NCI-H2081 (cell line): ENCODE measurements at regions not wholly inside any gene's neighbourhood (a gene's known extent, or its start where the extent isn't known, plus 50 kb on each side); places are given as distances from the start of the nearest gene placed in this dataset.

Experiments
- DNase-seq, 2 experiments: peaks; one replicate each; lab custom pipeline; 2025; lab: John Stamatoyannopoulos, UW

DNA sequence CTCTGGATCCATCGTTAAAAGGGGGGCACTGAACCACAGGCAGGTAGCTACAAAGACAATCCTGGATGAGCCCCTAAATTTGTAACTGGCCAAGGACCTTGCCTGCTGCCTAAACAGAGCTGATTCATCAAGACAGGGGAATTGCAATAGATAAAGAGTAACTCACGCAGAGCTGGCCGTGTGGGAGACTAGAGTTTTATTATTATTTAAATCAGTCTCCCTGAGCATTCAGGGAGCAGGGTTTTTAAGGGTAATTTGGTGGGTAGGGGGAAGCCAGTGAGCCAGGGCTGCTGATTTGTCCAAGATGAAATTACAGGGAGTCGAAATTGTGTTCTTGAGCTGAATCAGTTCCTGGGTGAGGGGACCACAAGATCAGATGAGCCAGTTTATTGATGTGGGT lies 885.1 kb upstream of the CADM2 start:
- DNase-seq, result no peak

DNA sequence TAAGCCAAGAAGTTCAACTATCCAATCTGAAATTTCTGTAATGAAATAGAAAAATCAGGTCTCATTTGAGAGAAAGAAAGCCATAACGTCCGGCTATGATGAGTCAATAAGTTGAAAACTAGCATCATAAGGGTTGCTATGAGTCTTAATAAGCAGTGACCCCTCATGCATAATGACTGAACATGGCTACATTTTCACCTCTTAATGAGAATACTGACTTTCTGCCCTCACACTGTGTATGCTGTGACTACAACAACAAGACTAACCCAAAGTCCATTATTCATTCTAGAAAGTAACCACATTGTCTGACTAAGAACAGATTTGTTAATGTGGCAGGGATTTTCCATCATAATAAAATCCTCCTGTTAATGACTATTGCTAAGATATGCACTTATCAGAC lies 884.0 kb upstream of the CADM2 start:
- DNase-seq, result no peak

DNA sequence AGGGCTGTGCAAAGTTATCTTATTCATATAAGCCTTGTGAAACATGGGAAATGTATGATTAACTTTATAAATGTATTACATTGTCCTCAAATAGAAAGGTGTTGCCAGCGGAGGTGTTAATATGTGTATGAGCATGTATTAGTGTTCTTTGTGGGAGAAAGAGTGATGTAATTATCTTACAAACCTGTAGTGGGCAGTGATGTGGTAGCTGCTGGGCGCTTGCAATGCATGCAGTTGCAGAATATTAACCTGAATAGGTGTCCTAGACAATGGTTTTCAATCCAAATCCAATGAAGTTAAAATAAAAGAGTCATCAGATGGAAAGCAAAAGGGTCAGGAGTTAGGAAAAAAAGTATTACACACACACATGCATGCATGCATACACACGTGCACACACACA lies 881.3 kb upstream of the CADM2 start:
- DNase-seq, result peak in 1 of 2 experiments; percentile 13

DNA sequence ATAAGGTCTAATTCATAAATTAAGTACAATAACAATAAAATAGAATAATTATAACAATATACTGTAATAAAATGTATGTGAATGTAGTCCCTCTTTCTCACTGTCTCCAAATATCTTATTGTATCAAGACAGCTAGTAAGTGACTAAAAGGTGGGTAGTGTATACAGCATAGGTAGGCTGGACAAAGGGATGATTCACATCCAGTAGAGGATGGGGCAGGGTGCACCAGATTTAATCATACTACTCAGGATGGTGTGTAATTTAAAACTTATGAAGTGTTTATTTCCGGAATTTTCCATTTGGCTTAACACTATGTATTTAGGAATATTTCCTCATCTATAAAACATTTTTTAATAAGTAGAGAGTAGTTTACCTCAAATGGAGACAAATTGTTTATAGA lies 876.1 kb upstream of the CADM2 start:
- DNase-seq, result no peak

DNA sequence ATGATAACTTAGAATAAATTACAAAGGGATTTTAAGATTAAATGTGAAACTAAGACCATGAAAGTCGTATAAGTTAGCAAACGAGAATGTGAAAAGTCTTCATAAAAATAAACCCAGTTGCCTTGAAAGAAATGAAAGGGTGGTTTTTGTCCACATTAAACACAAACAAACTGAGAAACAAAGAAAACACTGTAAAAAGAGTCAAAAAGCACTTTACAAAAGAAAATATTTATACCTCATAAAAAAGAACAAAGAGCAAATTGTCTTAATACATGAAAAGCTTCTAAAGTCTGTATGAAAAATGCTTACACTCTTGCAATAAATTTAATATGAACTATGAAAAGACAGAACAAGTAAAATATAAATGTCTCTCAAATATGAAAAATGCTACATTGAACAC lies 865.9 kb upstream of the CADM2 start:
- DNase-seq, result no peak

DNA sequence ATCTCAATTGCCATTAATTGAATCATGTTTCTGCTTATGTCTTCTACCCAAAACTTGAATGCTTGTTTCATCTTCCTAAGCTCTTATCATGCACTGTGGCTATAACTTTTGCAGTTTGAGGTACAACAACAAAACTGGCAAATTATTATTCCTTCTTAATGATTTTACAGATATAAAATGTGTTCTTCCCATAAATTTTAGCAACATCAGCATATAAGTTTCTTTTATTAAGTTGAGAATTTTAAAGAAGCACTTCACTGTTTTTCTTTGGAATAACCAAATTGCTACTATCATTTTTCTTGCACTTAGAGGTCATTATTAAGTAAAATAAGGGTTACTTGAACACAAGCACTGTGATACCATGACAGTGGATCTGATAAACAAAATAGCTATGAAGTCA lies 862.6 kb upstream of the CADM2 start:
- no peak for DNase-seq

DNA sequence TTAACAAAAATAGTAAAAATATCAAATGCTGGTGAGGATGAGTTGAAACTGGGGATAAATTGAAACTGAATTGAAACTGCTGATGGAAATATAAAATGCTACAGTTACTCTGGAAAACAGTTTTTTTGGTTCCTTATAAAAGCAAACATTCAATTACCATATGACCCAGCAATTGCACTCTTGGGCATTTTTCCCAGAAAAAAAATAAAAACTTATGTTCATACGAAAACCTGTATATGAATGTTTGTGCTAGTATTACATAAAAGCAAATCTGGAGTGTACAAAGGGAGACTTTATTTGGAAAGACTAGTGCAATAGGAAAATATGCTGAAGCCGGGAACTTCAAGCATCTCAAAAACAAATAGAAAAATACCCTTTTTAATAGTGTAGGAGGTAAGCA lies 857.9 kb upstream of the CADM2 start:
- DNase-seq, result no peak

DNA sequence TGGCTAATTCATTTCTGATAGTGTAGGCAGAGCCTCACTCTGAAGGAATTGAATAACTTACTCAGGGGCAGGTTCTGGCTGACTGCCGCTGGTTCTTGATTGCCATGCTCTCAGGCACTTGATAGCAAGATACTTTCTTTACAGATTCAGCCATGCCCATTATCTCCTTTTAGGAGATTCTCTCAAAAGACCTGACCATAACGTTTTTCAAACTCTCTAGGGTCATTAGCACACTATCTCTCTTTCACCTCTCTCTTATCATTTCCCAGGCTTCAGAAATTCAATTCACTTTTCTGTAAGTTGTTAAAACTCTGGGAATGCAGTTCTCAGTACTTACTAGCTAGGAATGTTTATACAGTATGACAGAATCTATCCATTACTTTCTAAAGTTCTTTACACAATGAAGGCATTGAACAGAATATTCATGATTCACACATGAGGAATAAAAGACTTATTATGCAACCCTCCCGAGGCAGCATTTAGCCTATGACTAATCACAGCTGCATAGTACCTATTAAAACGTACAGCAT lies 850.3 kb upstream of the CADM2 start:
- DNase-seq, result no peak

DNA sequence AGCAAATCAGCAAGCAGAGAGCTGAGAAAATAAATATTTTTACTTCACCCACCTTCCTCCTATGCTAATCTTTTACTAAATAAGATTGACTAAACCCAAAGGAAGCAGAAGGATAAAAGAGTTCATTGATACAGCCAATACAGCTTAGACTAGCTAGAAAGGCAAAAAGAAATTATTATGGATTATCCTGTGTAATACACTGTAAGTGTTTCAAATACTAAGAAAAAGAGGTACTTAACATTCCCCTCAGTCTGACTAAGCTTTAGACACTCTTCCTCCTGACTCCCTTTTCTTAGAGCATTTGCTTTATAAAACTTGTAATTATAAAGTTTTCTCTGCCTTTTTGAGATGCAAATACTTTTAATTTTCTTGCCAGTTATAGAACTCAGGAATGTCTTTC lies 848.9 kb upstream of the CADM2 start:
- no peak for DNase-seq

DNA sequence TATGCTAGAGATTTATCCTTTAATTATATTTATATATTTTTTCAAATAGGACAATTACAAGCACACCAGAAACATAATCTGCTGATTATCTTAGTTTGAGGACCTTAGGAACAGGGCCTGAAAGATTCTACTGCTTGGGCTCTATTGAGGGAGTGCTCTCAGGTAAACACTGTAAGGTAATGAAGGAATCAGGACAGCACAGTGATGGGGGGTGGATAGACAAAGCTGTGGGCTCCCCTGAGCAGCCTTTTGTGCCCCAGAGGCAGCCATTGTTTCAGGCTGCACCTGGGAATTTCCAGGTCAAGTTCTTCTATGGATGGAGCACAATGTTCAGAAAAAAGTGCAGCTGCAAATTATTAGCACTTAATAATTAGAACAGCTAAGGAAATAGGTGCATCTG lies 848.0 kb upstream of the CADM2 start:
- DNase-seq, result no peak

DNA sequence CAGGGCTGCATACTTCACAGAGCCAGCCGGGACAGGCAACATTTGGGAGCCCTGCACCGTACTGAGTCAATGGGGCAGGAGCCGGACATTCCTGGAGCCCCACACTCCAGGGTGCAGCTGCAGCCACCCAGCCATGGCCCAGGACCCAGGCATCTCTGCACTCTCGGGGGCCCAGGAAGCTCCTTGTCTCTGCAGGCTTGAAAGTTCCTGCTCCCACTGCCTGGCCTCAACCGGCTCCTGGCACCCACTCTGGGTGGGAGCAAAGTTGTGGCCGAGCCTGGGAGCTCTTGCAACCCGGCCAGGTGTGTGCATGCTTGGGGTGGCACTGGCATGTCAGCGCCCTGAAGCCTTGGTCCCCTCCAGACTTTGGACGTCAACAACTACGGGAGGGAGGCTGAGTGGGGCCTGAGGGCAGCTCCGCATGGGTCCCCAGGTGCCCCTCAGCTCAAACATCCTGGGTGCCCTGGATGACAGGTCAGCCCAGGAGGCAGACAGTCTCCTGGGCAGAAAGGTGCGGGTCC lies 833.5 kb upstream of the CADM2 start:
- DNase-seq, result no peak

DNA sequence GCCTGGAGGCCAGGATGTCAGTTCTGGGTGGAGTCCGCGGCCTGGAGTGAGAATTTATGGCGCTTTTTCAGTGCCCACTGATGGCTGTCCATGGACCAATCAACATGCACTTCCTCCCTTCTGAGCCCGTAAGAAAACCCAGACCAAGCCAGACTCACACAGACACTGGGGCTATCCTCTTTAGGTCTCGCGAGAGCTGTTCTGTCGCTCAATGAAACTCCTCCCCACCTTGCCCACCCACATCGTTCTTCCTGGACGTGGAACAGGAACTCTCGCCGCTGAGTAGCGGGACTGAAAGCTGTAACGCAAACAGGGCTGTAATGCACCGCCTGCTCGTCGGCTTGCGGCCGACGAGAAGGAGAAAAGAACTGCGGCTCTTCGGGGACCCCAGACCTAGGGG lies 833.0 kb upstream of the CADM2 start:
- no peak for DNase-seq

DNA sequence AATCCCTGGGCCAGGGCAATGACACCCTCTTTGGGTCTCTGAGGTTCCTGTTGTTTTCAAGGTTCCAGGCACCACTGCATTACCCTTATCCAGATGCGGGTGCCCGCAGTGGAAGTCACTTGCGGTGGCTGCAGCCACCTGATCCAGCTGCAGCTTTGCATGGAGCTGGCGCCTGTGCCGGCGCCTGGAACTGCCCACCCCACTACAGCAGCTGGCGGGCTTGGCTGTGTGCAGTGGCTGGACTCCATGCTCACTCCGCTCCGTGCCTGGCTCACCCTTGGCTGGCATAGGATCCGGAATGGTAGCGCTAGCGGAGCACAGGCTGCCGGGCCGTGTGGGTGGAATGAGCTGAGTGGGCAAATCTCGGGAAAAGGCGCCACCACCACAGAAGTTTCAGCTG lies 832.6 kb upstream of the CADM2 start:
- DNase-seq, result no peak

DNA sequence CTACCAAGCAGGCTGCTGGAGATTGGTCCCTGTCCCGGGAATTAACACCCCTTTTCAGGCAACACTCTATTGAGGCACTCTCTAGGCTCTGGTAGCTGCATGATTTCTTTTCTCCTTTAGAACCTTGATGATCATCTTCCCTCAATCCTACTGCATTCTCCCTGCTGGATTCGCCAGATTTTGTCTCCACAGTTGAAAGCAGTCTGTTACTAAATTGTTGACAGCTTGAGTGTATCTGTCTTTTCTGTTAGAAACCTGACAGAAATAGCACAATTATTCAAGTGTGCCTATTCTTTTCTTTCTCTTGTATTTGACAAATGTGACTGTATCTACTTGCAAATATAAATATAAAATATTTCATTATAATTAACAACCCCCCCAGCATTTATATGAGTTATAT lies 830.8 kb upstream of the CADM2 start:
- no peak for DNase-seq

DNA sequence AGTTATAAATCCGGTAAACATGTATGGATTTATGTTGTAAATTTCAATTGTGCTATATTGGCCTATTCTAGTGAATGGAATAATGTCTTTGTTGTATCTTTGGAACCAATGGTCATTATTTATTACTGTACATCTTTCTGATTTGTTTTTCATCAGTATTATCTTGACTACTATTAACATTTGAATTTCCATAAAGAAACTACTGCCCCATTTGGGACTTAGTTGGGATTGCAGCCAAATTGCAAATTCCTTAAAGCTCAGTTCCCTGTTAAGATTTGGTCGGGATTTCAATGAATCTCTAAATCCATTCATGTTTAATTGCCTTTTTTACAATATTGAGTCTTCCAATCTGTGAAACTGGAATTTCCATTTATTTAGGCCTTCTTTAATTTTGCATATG lies 822.4 kb upstream of the CADM2 start:
- DNase-seq, result no peak

DNA sequence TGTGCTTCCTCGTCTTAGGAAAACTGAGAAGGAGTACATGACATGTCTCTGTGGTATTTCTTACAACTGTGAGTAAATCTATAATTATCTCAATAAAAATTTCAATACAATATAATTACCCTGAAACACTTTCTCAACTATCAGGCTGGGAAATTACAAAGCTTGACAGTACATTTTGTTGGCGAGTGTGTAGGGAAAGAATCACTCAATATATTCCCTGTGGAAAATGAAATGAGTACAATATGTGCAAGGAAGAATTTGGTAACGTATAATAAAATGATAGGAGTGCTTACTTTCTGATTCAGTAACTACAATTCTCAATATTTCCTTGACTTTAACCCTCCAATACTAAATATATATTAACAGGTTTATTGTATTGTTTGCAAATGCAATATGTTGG lies 818.2 kb upstream of the CADM2 start:
- DNase-seq, result no peak

DNA sequence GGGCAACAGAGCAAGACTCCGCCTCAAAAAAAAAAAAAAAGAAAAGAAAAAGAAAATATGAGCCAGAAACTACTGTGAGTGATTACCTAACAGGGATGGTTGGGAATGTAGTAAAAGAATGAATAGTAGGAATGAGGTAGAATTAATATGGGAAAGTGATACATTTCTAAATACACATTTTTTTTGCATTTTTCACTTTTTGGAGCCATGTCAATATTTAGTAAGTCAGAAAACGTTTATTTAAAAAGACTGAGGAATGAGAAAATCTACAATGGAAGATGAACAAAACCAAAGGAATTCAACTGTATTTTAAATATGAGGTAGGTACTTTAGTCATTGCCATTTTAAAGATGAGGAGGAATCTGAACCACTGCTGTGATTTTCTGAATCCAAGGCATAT lies 817.2 kb upstream of the CADM2 start:
- no peak for DNase-seq

DNA sequence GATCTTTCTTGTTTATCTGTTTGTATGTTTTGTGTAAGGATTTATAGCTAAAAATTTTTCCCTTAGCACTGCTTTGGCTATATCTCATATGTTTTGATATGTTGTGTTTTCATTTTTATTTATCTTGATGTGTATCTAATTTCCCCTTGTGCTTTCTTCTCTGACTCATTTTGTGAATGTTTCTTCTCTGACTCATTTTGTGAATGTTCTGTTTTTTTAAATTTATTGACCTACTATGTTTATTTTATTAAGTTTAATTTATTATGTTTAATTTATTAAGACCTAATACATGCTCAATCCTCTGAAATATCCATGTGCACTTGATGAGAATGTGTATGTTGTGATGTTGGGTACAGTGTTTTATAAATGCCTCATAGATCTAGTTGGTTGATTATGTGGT lies 793.5 kb upstream of the CADM2 start:
- DNase-seq, result no peak

DNA sequence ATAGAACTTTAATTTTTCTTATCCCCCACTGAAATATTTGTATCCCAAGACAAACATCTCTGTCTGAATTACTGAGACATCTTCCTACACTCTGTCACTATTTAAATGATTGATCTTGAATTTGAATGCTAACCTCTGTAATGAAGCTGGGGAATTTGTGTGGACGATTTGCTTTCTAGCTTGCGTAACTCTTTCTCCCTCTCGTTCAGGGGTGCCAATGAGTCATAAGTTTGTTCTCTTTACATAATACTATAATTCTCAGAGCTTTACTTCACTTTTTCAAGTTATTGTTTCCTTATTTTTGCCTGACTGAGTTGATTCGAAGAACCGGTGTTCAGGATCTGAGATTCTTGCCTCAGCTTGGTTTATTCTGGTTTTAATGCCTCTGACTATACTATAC lies 783.3 kb upstream of the CADM2 start:
- DNase-seq, result no peak

DNA sequence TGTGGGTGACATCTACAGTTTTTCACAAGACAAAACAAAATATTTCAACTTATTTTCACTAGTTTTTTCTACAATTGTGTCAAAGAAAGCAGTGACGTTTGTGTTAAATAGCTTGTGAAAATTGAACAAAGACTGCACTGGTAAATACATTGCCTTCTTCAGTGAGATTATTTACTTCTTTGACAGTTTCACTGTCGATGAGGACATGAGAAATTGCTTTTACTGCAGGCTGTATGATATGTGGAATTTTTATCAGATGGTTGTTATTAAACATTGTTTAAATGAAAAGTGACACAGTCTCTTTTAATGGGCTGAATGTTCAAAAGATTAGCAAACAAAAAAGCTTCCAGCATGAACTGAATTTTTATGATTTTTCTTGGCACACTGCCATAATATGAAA lies 773.9 kb upstream of the CADM2 start:
- DNase-seq, result no peak

DNA sequence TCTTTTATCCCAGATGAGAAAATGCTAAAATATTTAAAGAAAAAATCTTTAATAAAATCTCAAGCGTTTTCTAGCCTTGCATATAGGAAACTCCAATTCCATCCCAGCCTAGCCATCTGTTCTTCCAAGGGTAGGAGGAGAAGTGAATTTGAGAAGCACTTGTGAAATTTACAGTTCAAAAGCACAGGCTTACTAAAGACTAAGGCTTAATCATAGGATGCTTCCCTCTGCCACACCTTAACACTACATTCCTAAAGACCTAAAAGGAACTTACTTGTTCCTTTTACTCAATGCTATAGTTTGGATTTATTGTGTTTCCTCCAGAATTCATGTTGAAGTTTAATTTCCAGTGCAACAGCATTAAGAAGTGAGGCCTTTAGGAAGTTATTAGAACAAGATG lies 764.8 kb upstream of the CADM2 start:
- DNase-seq, result no peak

DNA sequence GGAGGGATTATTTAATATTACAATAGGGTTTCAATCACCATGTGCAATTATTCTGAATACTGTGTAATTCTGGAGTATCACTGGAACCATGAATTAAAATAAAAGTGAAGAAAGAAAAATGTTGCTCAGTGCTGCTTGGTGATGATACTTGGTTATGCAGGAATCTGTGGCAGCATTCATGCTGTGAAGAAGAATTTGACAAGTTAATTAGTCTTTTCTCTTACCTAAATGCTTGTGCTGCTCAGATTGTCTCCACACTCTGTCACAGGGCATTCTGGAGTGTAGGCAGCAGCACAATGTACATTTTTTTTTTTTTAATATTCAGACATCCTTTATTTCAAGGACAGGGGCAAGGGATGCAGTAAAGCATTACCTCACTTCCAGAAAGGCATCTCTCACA lies 749.3 kb upstream of the CADM2 start:
- no peak for DNase-seq

DNA sequence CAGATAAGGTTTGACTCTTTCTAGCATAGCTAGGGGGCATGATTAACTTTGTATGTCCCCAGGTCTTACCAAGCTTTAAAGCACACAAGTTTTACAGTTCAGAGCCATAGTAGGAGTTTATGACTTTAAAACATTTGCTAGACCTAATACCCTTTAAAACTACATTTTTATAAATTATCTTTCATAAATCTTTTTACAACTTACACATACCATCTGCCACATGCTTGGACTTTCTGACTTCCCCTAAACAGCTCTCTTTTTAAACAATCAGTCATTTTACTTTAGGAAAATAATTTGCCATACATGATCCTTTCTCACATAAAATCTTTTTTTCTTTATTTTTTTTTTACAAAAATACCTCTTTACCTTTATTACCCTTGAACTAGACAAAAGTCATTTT lies 735.3 kb upstream of the CADM2 start:
- DNase-seq, result no peak

DNA sequence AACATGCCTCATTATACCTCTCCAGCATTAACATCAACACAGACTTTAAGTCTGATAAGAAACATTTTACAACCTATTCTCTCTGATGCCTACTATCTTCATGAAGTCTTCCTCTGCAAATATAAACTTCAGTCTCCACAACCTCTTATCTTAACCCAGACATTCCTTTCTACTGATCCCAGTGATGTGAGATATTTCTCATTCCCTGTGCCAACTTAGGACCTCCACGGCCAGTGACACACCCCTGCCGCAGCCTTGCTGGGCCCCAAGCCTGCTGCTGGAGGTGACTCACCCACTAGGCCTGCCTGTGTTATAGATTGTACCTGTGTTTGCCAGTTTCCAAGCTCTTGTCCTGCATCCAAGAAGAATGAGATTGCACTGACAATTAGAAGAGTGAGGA lies 734.5 kb upstream of the CADM2 start:
- no peak for DNase-seq

DNA sequence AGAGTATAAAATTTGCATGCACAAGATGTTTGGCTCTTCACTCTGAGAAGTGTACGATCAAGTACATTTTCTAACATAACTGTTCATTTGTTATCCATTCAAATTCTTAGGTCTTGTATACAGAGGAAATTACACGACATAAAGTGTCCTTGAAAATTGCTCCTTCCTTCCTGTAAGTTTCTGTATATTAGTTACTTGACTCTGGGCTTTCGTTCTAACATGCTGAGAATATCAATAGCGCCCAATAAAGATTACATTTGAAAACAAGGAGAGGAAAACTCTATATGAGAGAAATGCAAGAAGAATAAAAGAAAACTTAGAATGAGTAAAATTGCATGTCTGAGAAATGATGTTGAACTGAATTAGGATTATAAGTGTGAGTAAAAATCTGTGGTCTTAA lies 722.5 kb upstream of the CADM2 start:
- DNase-seq, result no peak
